Suprapubic skin (tissue), 4 donors: ENCODE measurements at regions not wholly inside any gene's neighbourhood (a gene's known extent, or its start where the extent isn't known, plus 50 kb on each side); places are given as distances from the start of the nearest gene placed in this dataset.

Experiments used
- DNase-seq, 2 donors: peaks; one replicate each; pipeline ENCODE4 v3.0.0-alpha.2; 2019; ENCODE audit warnings: low spot score in 2 of 2
- H3K27ac ChIP-seq: fragments of 200-600 bp; sonication (generic); one replicate; pipeline ENCODE4 v1.5.1; 2019
- H3K27me3 ChIP-seq: fragments of 200-600 bp; sonication (generic); one replicate; pipeline ENCODE4 v1.5.1; 2019
- H3K36me3 ChIP-seq: fragments of 200-600 bp; sonication (generic); one replicate; pipeline ENCODE4 v1.5.1; 2019
- H3K4me1 ChIP-seq: fragments of 200-600 bp; sonication (generic); one replicate; pipeline ENCODE4 v1.5.1; 2019
- H3K4me3 ChIP-seq: fragments of 200-600 bp; sonication (generic); one replicate; pipeline ENCODE4 v1.5.1; 2019; ENCODE audit warnings: mild to moderate bottlenecking
- H3K9me3 ChIP-seq: fragments of 200-600 bp; sonication (generic); one replicate; pipeline ENCODE4 v1.5.1; 2019
- CTCF ChIP-seq, 2 donors: fragments of 200-600 bp in 1 of 2; fragments of 450-650 bp in 1 of 2; sonication (generic) in 1 of 2; IDR thresholded peaks; one replicate each; pipeline ENCODE4 v1.5.1; 2016 to 2019; ENCODE audit warnings: antibody characterized with exemption in 2 of 2, mild to moderate bottlenecking in 1 of 2, moderate library complexity in 1 of 2
- EP300 ChIP-seq: sonication (generic); formaldehyde crosslinking; IDR thresholded peaks from one replicate; pipeline ENCODE4 v1.6.1; 2017; ENCODE audit warnings: antibody characterized with exemption
- POLR2A ChIP-seq, 2 donors: fragments of 450-650 bp; IDR thresholded peaks; one replicate each; pipeline ENCODE4 v1.6.1; 2017; ENCODE audit warnings: antibody characterized with exemption in 2 of 2, mild to moderate bottlenecking in 2 of 2, moderate library complexity in 2 of 2
- POLR2AphosphoS5 ChIP-seq, 3 donors: sonication (generic); formaldehyde crosslinking; IDR thresholded peaks; one replicate each; pipeline ENCODE4 v1.6.1; 2017; ENCODE audit warnings: antibody characterized with exemption in 3 of 3
- WGBS: methylation state at CpG from one replicate; pipeline ENCODE4 v1.1.5; 2018; 5-methylcytosine and 5-hydroxymethylcytosine counted together

GRCh38 chr16:8376430-8376829, 213.9 kb downstream of the TMEM114 start:
- no peak for DNase-seq
- Histone ChIP-seq H3K36me3 (no peaks in the 10 kb centered on the region), H3K27ac (no peak overlapping the region), H3K27me3 (no peaks in the 10 kb centered on the region), H3K9me3 (no peaks in the 10 kb centered on the region), H3K4me1 (no peaks in the 10 kb centered on the region), H3K4me3 (no peak overlapping the region)
- 47% methylated on average over 2 of the region's 2 CpGs for WGBS
- TF ChIP-seq POLR2A (IDR thresholded peaks at IDR 0.05), result no peak
- TF ChIP-seq POLR2AphosphoS5 (IDR thresholded peaks at IDR 0.05), result no peak
- no peak for TF ChIP-seq EP300
- no peak for TF ChIP-seq CTCF (IDR thresholded peaks at IDR 0.05)

- H3K9me3 ChIP-seq, result no peaks in the 10 kb centered on the region
- WGBS, result 74% methylated on average over 1 of the region's 1 CpG
- H3K27ac ChIP-seq, result no peak overlapping the region
- H3K4me1 ChIP-seq, result no peaks in the 10 kb centered on the region
- H3K27me3 ChIP-seq, result no peaks in the 10 kb centered on the region
- TF ChIP-seq CTCF (IDR thresholded peaks at IDR 0.05), result no peak
- no peak for TF ChIP-seq POLR2AphosphoS5 (IDR thresholded peaks at IDR 0.05)
- no peak for TF ChIP-seq EP300
- no peaks in the 10 kb centered on the region for H3K36me3 ChIP-seq
- DNase-seq, result no peak
- no peak overlapping the region for H3K4me3 ChIP-seq
Measured at GRCh38 chr16:8375232-8375587, 215.1 kb downstream of the TMEM114 start.

GRCh38 chr16:8374586-8375231, 215.6 kb downstream of the TMEM114 start:
- TF ChIP-seq POLR2A (IDR thresholded peaks at IDR 0.05), result no peak
- TF ChIP-seq POLR2AphosphoS5 (IDR thresholded peaks at IDR 0.05), result no peak
- TF ChIP-seq EP300, result no peak
- no peak for TF ChIP-seq CTCF (IDR thresholded peaks at IDR 0.05)
- Histone ChIP-seq H3K4me3 (no peak overlapping the region), H3K4me1 (no peaks in the 10 kb centered on the region), H3K36me3 (no peaks in the 10 kb centered on the region), H3K27me3 (no peaks in the 10 kb centered on the region), H3K9me3 (no peaks in the 10 kb centered on the region), H3K27ac (no peak overlapping the region)
- DNase-seq, result no peak
- 76% methylated on average over 8 of the region's 8 CpGs for WGBS

GRCh38 chr16:8373676-8374431, 216.5 kb downstream of the TMEM114 start:
- TF ChIP-seq CTCF (IDR thresholded peaks at IDR 0.05) (no peak), EP300 (no peak), POLR2A (IDR thresholded peaks at IDR 0.05) (no peak), POLR2AphosphoS5 (IDR thresholded peaks at IDR 0.05) (no peak)
- no peak for DNase-seq
- 61% methylated on average over 6 of the region's 6 CpGs for WGBS
- no peaks in the 10 kb centered on the region for H3K27me3 ChIP-seq
- H3K4me1 ChIP-seq, result no peaks in the 10 kb centered on the region
- H3K4me3 ChIP-seq, result no peak overlapping the region
- H3K27ac ChIP-seq, result no peak overlapping the region
- no peaks in the 10 kb centered on the region for H3K9me3 ChIP-seq
- no peaks in the 10 kb centered on the region for H3K36me3 ChIP-seq

GRCh38 chr16:8372141-8372540, 218.2 kb downstream of the TMEM114 start:
- WGBS, result 57% methylated on average over 3 of the region's 3 CpGs
- Histone ChIP-seq H3K36me3 (no peaks in the 10 kb centered on the region), H3K4me3 (no peak overlapping the region), H3K27ac (no peak overlapping the region), H3K27me3 (no peaks in the 10 kb centered on the region), H3K9me3 (no peaks in the 10 kb centered on the region), H3K4me1 (no peaks in the 10 kb centered on the region)
- no peak for TF ChIP-seq EP300
- TF ChIP-seq CTCF (IDR thresholded peaks at IDR 0.05), result no peak
- no peak for TF ChIP-seq POLR2A (IDR thresholded peaks at IDR 0.05)
- no peak for TF ChIP-seq POLR2AphosphoS5 (IDR thresholded peaks at IDR 0.05)
- DNase-seq, result no peak
